WTC11 (cell line): ENCODE measurements at regions not wholly inside any gene's neighbourhood (a gene's known extent, or its start where the extent isn't known, plus 50 kb on each side); places are given as distances from the start of the nearest gene placed in this dataset.
"Not testable (repeated sequence)": the region's sequence is repeated elsewhere in the genome, so short reads cannot be mapped to it uniquely, and the experiment has no call there.

Experiments
- ATAC-seq: fragments of 200-7000 bp; cut with Tn5 transposase; 2 replicates; pipeline ENCODE4 v1.10.0; 2021; ENCODE audit warnings: mild to moderate bottlenecking, moderate library complexity
- CTCF ChIA-PET: fragments of 300-600 bp; sonication (Branson Sonifier 250); formaldehyde crosslinking; loops from one replicate; lab custom pipeline; 2021; ENCODE audit warnings: antibody characterized with exemption; lab: Charles Lee
- POLR2A ChIA-PET: fragments of 350-600 bp; sonication (Branson Sonifier 250); formaldehyde crosslinking; loops from one replicate; lab custom pipeline; 2021; ENCODE audit warnings: antibody characterized with exemption; lab: Charles Lee
- DNase-seq: peaks from one replicate; pipeline ENCODE4 v3.0.0; 2021; ENCODE audit warnings: low spot score
- H3K27ac Mint-ChIP-seq: 2 replicates; pipeline ENCODE4 v1.8.0; 2021; ENCODE audit warnings: mixed read lengths
- H3K27me3 Mint-ChIP-seq: 2 replicates; pipeline ENCODE4 v1.8.0; 2021; ENCODE audit warnings: low read depth, mild to moderate bottlenecking, moderate library complexity, mixed read lengths
- H3K36me3 Mint-ChIP-seq: 2 replicates; pipeline ENCODE4 v1.8.0; 2021; ENCODE audit warnings: mixed read lengths
- H3K4me1 Mint-ChIP-seq: 2 replicates; pipeline ENCODE4 v1.8.0; 2022; ENCODE audit warnings: mixed read lengths
- H3K4me3 Mint-ChIP-seq: 2 replicates; pipeline ENCODE4 v1.8.0; 2021; ENCODE audit warnings: mild to moderate bottlenecking, moderate library complexity, mixed read lengths
- H3K9me3 Mint-ChIP-seq: 2 replicates; pipeline ENCODE4 v1.8.0; 2021; ENCODE audit warnings: mixed read lengths
- ATF1 ChIP-seq: sonication (generic); formaldehyde crosslinking; IDR thresholded peaks from 2 replicates; pipeline ENCODE4 v1.8.1; 2023; ENCODE audit warnings: mild to moderate bottlenecking, moderate library complexity, missing genetic modification reagents
- CBFB ChIP-seq: sonication (generic); formaldehyde crosslinking; IDR thresholded peaks from 2 replicates; pipeline ENCODE4 v1.8.1; 2022; ENCODE audit warnings: mild to moderate bottlenecking, low read depth, missing genetic modification reagents
- CREB1 ChIP-seq: sonication (generic); formaldehyde crosslinking; IDR thresholded peaks from 2 replicates; pipeline ENCODE4 v1.8.0; 2023; ENCODE audit warnings: mild to moderate bottlenecking, missing genetic modification reagents
- E2F5 ChIP-seq: sonication (generic); formaldehyde crosslinking; IDR thresholded peaks from 2 replicates; pipeline ENCODE4 v1.8.1; 2022; ENCODE audit warnings: mild to moderate bottlenecking, moderate library complexity, missing genetic modification reagents
- KAT7 ChIP-seq: sonication (generic); formaldehyde crosslinking; IDR thresholded peaks from 2 replicates; pipeline ENCODE4 v1.8.1; 2023; ENCODE audit warnings: missing genetic modification reagents, mild to moderate bottlenecking, borderline replicate concordance
- MYBL2 ChIP-seq: sonication (generic); formaldehyde crosslinking; IDR thresholded peaks from 2 replicates; pipeline ENCODE4 v1.8.1; 2023; ENCODE audit warnings: mild to moderate bottlenecking, moderate library complexity, missing genetic modification reagents
- NFE2L1 ChIP-seq: sonication (generic); formaldehyde crosslinking; IDR thresholded peaks from 2 replicates; pipeline ENCODE4 v1.8.1; 2023; ENCODE audit warnings: missing genetic modification reagents
- ZBTB43 ChIP-seq: sonication (generic); formaldehyde crosslinking; IDR thresholded peaks from 2 replicates; pipeline ENCODE4 v1.8.1; 2023; ENCODE audit warnings: mild to moderate bottlenecking, missing genetic modification reagents
- ZNF281 ChIP-seq: sonication (generic); formaldehyde crosslinking; IDR thresholded peaks from 2 replicates; pipeline ENCODE4 v1.8.0; 2023; ENCODE audit warnings: mild to moderate bottlenecking, missing genetic modification reagents
- ZSCAN18 ChIP-seq: fragments of 250-450 bp; sonication (Bioruptor Pico); IDR thresholded peaks from 2 replicates; pipeline ENCODE4 v2.1.2; 2022; ENCODE audit warnings: mild to moderate bottlenecking, moderate library complexity
- TF ChIP-seq, protein P1 (sequence below): sonication (generic); formaldehyde crosslinking; IDR thresholded peaks from 2 replicates; pipeline ENCODE4 v1.8.1; 2022; ENCODE audit warnings: mild to moderate bottlenecking, missing genetic modification reagents, moderate library complexity, borderline replicate concordance
- TF ChIP-seq, protein P2 (sequence below): sonication (generic); formaldehyde crosslinking; IDR thresholded peaks from 2 replicates; pipeline ENCODE4 v1.8.0; 2023; ENCODE audit warnings: missing genetic modification reagents, mild to moderate bottlenecking, borderline replicate concordance

GRCh38 chr9:75269197-75269596 lies 180.9 kb downstream of the OSTF1 start (continued):
- no peak for TF ChIP-seq ZNF281

DNA sequence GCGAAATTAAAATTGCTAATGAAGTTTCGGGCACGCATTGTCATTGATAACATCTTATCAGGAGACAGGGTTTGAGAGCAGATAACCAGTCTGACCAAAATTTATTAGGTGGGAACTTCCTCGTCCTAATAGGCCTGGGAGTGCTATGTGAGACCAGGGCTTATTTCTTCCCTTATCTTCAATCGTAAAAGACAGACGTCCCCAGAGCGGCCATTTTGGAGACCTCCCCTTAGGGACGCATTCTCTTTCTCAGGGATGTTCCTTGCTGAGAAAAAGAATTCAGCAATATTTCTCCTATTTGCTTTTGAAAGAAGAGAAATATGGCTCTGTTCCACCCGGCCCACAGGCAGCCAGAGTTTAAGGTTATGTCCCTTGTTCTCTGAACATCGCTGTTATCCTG lies 184.7 kb downstream of the OSTF1 start:
- H3K27me3 Mint-ChIP-seq, H3K27ac Mint-ChIP-seq, H3K4me1 Mint-ChIP-seq, H3K4me3 Mint-ChIP-seq, POLR2A ChIA-PET, ATAC-seq, CTCF ChIA-PET: not testable (repeated sequence)
- peaks cover 52% of the 10 kb centered on the region for H3K36me3 Mint-ChIP-seq
- DNase-seq = peak; percentile 28
- peaks cover 75% of the 10 kb centered on the region for H3K9me3 Mint-ChIP-seq

DNA sequence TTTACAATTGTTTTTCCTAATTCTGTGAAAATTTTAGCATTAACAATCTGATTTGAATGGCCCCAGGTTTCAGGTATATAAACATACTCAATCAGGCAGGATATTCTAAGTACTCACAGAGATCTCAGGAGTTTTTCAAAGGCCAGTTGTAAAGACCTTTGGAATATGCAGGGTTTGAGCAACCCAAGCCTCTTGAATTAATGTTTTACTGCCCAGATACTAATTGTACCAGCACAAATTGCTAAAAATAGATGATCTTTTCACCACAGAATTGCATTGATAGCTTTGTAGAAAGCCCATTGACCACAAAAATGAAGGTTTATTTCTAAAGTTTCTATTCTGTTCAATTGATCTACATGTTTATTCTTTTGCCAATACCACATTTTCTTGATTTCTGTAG lies 186.5 kb downstream of the OSTF1 start:
- Mint-ChIP-seq H3K9me3 (peaks cover 77% of the 10 kb centered on the region), H3K36me3 (peaks cover 54% of the 10 kb centered on the region), H3K27me3 (no peaks in the 10 kb centered on the region), H3K27ac (no peak overlapping the region), H3K4me3 (no peak overlapping the region), H3K4me1 (no peaks in the 10 kb centered on the region)
- CTCF ChIA-PET = no interaction called here
- TF ChIP-seq, protein P1, sequence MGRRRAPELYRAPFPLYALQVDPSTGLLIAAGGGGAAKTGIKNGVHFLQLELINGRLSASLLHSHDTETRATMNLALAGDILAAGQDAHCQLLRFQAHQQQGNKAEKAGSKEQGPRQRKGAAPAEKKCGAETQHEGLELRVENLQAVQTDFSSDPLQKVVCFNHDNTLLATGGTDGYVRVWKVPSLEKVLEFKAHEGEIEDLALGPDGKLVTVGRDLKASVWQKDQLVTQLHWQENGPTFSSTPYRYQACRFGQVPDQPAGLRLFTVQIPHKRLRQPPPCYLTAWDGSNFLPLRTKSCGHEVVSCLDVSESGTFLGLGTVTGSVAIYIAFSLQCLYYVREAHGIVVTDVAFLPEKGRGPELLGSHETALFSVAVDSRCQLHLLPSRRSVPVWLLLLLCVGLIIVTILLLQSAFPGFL (CRISPR knock-in tag) = no peak
- TF ChIP-seq, protein P2, sequence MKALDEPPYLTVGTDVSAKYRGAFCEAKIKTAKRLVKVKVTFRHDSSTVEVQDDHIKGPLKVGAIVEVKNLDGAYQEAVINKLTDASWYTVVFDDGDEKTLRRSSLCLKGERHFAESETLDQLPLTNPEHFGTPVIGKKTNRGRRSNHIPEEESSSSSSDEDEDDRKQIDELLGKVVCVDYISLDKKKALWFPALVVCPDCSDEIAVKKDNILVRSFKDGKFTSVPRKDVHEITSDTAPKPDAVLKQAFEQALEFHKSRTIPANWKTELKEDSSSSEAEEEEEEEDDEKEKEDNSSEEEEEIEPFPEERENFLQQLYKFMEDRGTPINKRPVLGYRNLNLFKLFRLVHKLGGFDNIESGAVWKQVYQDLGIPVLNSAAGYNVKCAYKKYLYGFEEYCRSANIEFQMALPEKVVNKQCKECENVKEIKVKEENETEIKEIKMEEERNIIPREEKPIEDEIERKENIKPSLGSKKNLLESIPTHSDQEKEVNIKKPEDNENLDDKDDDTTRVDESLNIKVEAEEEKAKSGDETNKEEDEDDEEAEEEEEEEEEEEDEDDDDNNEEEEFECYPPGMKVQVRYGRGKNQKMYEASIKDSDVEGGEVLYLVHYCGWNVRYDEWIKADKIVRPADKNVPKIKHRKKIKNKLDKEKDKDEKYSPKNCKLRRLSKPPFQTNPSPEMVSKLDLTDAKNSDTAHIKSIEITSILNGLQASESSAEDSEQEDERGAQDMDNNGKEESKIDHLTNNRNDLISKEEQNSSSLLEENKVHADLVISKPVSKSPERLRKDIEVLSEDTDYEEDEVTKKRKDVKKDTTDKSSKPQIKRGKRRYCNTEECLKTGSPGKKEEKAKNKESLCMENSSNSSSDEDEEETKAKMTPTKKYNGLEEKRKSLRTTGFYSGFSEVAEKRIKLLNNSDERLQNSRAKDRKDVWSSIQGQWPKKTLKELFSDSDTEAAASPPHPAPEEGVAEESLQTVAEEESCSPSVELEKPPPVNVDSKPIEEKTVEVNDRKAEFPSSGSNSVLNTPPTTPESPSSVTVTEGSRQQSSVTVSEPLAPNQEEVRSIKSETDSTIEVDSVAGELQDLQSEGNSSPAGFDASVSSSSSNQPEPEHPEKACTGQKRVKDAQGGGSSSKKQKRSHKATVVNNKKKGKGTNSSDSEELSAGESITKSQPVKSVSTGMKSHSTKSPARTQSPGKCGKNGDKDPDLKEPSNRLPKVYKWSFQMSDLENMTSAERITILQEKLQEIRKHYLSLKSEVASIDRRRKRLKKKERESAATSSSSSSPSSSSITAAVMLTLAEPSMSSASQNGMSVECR (CRISPR knock-in tag) = no peak
- no peak for TF ChIP-seq CREB1 (CRISPR knock-in tag)
- TF ChIP-seq ZSCAN18 (CRISPR knock-in tag) = no peak
- no peak for TF ChIP-seq E2F5 (CRISPR knock-in tag)
- TF ChIP-seq KAT7 = no peak
- TF ChIP-seq CBFB (CRISPR knock-in tag) = no peak
- no peak for TF ChIP-seq ZBTB43 (CRISPR knock-in tag)
- no peak for TF ChIP-seq ATF1
- TF ChIP-seq MYBL2 (CRISPR knock-in tag) = no peak
- no peak for TF ChIP-seq NFE2L1 (CRISPR knock-in tag)
- DNase-seq (no peak), ATAC-seq (no peak)
- POLR2A ChIA-PET = no interaction called here
